OCI-LY3 (cell line): ENCODE measurements at regions not wholly inside any gene's neighbourhood (a gene's known extent, or its start where the extent isn't known, plus 50 kb on each side); places are given as distances from the start of the nearest gene placed in this dataset.
"Not testable (repeated sequence)": the region's sequence is repeated elsewhere in the genome, so short reads cannot be mapped to it uniquely, and the experiment has no call there.

Experiments used
- H2AFZ ChIP-seq: fragments of 200-600, 300-600 bp; shearing (Covaris generic); 2 replicates; pipeline ENCODE4 v1.6.0; 2014; ENCODE audit warnings: antibody characterized with exemption, low read depth, low read length
- H3K27ac ChIP-seq: fragments of 200-600, 300-600 bp; sonication (generic); 2 replicates; pipeline ENCODE4 v1.5.1; 2014; ENCODE audit warnings: mild to moderate bottlenecking, low read length, moderate library complexity, mixed read lengths
- H3K27me3 ChIP-seq: fragments of 200-600, 300-600 bp; sonication (generic); 2 replicates; pipeline ENCODE4 v1.6.1; 2014; ENCODE audit warnings: low read depth, low read length, mixed read lengths
- H3K36me3 ChIP-seq: fragments of 200-600, 300-600 bp; sonication (generic); replicated peaks from 2 replicates; pipeline ENCODE3; 2014; ENCODE audit warnings: low read depth, low read length, mixed read lengths
- H3K4me1 ChIP-seq: fragments of 300-600, 200-600 bp; sonication (generic); 2 replicates; pipeline ENCODE4 v1.6.1; 2014; ENCODE audit warnings: low read length, mixed read lengths
- H3K4me2 ChIP-seq: fragments of 200-600, 300-600 bp; sonication (generic); 2 replicates; pipeline ENCODE4 v1.6.1; 2014; ENCODE audit warnings: low read length, mixed read lengths
- H3K4me3 ChIP-seq: fragments of 300-600, 200-600 bp; sonication (generic); 2 replicates; pipeline ENCODE4 v1.5.1; 2014; ENCODE audit warnings: antibody characterized with exemption, mild to moderate bottlenecking, low read length, moderate library complexity
- H3K79me2 ChIP-seq: fragments of 300-600, 200-600 bp; shearing (Covaris generic); 2 replicates; pipeline ENCODE4 v1.6.1; 2014; ENCODE audit warnings: mild to moderate bottlenecking, low read length, mixed read lengths
- H3K9ac ChIP-seq: fragments of 300-600, 200-600 bp; shearing (Covaris generic); 2 replicates; pipeline ENCODE4 v1.6.0; 2014; ENCODE audit warnings: mild to moderate bottlenecking, low read length, moderate library complexity
- H3K9me3 ChIP-seq: fragments of 200-600, 300-600 bp; shearing (Covaris generic); 2 replicates; pipeline ENCODE4 v1.6.1; 2014; ENCODE audit warnings: low read length, mixed read lengths; ENCODE audit not compliant: insufficient read depth
- H4K20me1 ChIP-seq: fragments of 200-600, 300-600 bp; sonication (generic); 2 replicates; pipeline ENCODE4 v1.6.1; 2016; ENCODE audit warnings: low read length, mixed read lengths; ENCODE audit not compliant: insufficient read depth
- CTCF ChIP-seq: fragments of 200-600, 300-600 bp; sonication (generic); IDR thresholded peaks from 2 replicates; pipeline ENCODE4 v1.5.1; 2014; ENCODE audit warnings: antibody characterized with exemption, low read length, low read depth
- EZH2phosphoT487 ChIP-seq: fragments of 200-600 bp; shearing (Covaris generic); IDR thresholded peaks from 2 replicates; pipeline ENCODE4 v1.6.1; 2018; ENCODE audit warnings: antibody characterized with exemption, mixed run types, low read depth

DNA sequence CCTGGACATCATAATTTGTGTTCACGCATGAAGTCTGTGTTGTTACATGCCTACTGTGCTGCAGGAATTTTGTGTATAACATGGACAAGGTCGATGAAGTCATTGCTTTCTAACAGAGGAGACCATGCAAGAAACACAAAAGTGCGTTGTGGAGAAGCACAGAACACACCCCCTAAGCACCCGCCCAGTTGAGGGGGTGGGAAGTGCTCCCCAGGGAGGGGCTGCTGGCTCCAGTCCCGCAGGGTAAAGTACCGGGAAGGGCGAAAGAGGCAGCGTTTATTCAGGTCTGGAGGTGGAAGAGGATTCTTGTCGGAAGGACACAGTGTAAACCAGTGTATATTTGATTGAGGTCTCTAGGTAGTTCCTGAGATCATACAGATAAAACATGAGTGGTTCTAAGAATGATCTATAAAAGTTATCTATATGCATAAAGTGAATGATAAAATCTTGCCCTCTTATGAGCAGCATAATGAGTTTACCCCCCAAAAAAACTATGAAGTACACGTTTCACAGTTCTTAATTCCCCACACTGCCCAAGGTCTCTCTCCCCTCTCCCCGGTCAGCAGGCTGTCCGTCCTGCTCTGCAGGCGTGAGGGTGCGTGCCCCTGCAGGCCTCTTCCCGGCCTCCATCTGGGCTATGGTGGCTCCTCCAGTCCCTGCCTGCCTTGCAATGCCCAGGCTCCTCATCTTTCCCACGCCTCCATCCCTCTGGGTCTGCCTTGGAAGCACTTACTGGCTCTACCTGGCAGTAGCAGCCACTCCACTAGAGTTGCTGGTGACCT is 159.7 kb downstream of the THBS2 start:
- Histone ChIP-seq H3K4me1 (peaks cover 10% of the 10 kb centered on the region), H2AFZ (no peak overlapping the region), H3K79me2 (no peaks in the 10 kb centered on the region), H3K4me2 (no peak overlapping the region), H3K27ac (no peak overlapping the region), H3K36me3 (no peaks in the 10 kb centered on the region), H3K4me3 (no peak overlapping the region), H3K9ac (no peak overlapping the region), H3K27me3 (no peaks in the 10 kb centered on the region), H3K9me3 (no peaks in the 10 kb centered on the region), H4K20me1 (no peaks in the 10 kb centered on the region)
- TF ChIP-seq CTCF (no peak), EZH2phosphoT487 (no peak)

GRCh38 chr6:169093066-169093723 is 160.5 kb downstream of the THBS2 start:
- Histone ChIP-seq H2AFZ (no peak overlapping the region), H3K4me1 (peaks cover 10% of the 10 kb centered on the region), H3K4me2 (no peak overlapping the region), H3K36me3 (no peaks in the 10 kb centered on the region), H4K20me1 (no peaks in the 10 kb centered on the region), H3K79me2 (no peaks in the 10 kb centered on the region), H3K9ac (no peak overlapping the region), H3K4me3 (no peak overlapping the region), H3K27me3 (no peaks in the 10 kb centered on the region), H3K27ac (no peak overlapping the region), H3K9me3 (no peaks in the 10 kb centered on the region)
- TF ChIP-seq CTCF = no peak
- no peak for TF ChIP-seq EZH2phosphoT487

GRCh38 chr6:169092375-169092774 is 161.3 kb downstream of the THBS2 start:
- no peaks in the 10 kb centered on the region for H3K36me3 ChIP-seq
- no peaks in the 10 kb centered on the region for H3K27me3 ChIP-seq
- H3K4me1 ChIP-seq = peaks cover 10% of the 10 kb centered on the region
- H4K20me1 ChIP-seq = no peaks in the 10 kb centered on the region
- H2AFZ ChIP-seq = no peak overlapping the region
- H3K4me3 ChIP-seq = no peak overlapping the region
- no peak overlapping the region for H3K27ac ChIP-seq
- peak overlapping the region; percentile 28; the same call in 1 of the 2 replicates for H3K4me2 ChIP-seq
- no peaks in the 10 kb centered on the region for H3K79me2 ChIP-seq
- TF ChIP-seq EZH2phosphoT487 = no peak
- no peak for TF ChIP-seq CTCF
- H3K9me3 ChIP-seq = no peaks in the 10 kb centered on the region
- no peak overlapping the region for H3K9ac ChIP-seq

GRCh38 chr6:169090514-169091127 is 163.0 kb downstream of the THBS2 start:
- H3K9me3 ChIP-seq, H3K79me2 ChIP-seq: not testable (repeated sequence)

More at GRCh38 chr6:169090514-169091127, 163.0 kb downstream of the THBS2 start:
- not testable (repeated sequence) for H3K4me3 ChIP-seq, H3K36me3 ChIP-seq, H3K9ac ChIP-seq, H3K27me3 ChIP-seq, H3K4me2 ChIP-seq, H4K20me1 ChIP-seq, H3K27ac ChIP-seq, H2AFZ ChIP-seq
- peaks cover 10% of the 10 kb centered on the region for H3K4me1 ChIP-seq
